HG02885 (cell line): ENCODE measurements at regions not wholly inside any gene's neighbourhood (a gene's known extent, or its start where the extent isn't known, plus 50 kb on each side); places are given as distances from the start of the nearest gene placed in this dataset.
"Not testable (repeated sequence)": the region's sequence is repeated elsewhere in the genome, so short reads cannot be mapped to it uniquely, and the experiment has no call there.

ENCODE experiments used
- ATAC-seq: cut with Tn5 transposase; IDR thresholded peaks from one replicate; pipeline ENCODE4 v1.9.1; 2021; ENCODE audit warnings: mild to moderate bottlenecking; ENCODE audit not compliant: unreplicated experiment, poor library complexity

DNA sequence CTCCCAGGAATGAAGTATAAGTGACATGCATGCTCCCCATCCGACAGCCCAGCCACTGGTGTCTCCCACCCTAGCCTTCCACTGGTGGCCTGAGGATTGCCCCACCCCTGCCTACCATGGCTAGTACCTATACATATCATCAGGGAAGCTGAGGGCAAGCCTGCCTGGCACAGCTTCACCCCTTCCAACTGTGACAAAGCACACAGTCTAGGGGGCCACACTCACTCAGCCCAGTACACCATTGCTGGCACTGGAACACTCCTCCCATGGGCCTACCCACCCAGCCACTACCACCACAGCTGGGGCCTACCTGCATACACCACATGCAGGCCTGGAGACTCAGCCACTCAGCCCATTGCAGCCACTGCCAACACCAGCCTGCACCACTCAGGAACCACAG lies 393.1 kb upstream of the STEAP1 start:
- no peak for ATAC-seq

DNA sequence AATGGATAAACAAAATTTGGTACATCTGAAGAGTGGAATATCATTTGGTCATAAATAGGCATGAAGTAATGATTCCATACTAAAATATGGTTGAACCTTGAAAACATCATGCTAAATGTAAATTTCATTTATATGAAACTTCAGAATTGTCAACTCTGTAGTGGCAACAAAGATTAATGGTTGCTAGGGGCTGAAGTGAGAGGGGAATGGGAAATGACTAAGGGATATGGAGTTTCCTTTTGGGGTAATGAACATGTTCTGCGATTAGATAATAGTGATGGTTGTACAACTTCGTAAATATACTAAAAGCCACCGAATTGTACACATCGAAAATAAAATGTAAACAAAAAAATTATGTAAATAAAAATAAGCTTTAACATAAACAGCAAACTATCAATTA lies 384.1 kb upstream of the STEAP1 start:
- no peak for ATAC-seq

- ATAC-seq = no peak
These were observed 383.1 kb upstream of the STEAP1 start for GRCh38 chr7:89771003-89771636.

DNA sequence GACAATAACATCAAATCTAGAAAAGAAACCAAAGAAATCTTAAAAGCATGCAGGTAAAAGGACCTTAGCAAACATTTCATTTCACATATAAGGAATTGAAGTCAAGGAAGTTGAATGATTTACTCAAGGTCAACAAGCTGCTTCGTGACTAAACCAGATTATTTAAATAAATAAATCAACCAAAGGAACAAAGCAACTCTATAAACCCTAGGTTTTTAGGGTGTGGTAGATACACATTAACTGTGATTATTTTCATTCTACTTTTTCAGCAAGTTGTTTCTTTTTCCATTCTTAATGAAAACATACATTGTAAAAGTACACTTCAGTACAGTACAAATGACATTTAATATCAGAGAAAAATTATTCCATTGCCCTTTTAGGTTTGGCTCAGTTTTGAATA lies 382.0 kb upstream of the STEAP1 start:
- no peak for ATAC-seq

DNA sequence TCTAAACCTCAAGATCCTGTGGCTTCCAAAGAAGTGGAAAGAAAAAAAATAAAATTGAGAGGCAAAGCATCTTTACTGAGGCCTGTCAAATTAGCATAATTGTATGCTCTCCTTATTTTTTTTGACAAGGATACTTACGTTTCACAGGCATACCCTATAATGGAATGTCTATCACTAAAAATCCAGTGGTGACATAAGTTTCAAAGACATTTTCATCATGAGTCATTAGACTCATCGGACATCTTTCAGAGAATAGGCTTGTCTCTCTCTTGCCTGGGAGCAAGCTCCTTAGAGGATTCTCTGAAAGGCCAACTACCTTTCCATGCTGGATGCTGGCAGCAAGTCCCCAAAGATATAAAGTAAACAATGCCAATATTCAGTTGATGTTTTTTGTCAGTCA lies 380.7 kb upstream of the STEAP1 start:
- ATAC-seq = no peak

- ATAC-seq = no peak
These were observed 378.8 kb upstream of the STEAP1 start for GRCh38 chr7:89775459-89775858.

GRCh38 chr7:89776980-89777379 lies 377.3 kb upstream of the STEAP1 start:
- ATAC-seq = no peak

DNA sequence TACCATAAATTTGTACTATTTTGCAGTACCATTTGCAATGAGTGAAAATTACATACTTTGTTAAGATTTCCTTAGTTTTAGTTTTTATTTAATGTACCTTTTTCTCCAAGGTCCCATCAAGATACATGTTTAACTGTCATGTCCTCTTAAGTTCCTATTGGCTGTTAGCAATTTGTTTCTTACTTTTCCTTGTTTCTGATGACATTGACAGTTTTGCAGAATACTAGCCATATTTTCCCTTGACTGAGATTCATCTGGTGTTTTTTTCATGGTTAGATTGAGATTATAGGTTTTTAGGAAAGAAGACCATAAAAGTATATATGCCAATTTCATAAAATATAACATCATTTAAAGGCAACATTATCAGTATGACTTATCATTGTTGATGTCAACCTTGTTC lies 376.8 kb upstream of the STEAP1 start:
- no peak for ATAC-seq

DNA sequence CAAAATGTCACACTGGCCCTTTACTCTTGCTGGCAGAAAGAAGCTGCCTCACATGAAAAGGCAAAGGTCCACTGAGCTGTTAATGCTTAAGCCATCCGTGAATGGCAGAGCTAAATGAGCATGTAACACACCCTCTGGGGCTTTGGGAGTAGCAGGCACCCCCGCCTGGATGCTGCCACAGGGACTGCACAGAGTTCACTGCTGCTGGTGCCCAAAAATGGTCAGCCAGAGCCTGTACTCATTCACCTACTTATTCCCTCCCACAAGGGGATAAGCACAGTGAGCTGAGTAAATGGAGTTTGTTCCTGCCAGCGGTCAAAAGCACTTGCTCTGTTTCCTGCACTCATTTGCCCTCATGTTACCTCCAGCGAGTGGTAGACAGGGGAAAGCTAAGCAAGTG lies 374.0 kb upstream of the STEAP1 start:
- ATAC-seq = no peak

DNA sequence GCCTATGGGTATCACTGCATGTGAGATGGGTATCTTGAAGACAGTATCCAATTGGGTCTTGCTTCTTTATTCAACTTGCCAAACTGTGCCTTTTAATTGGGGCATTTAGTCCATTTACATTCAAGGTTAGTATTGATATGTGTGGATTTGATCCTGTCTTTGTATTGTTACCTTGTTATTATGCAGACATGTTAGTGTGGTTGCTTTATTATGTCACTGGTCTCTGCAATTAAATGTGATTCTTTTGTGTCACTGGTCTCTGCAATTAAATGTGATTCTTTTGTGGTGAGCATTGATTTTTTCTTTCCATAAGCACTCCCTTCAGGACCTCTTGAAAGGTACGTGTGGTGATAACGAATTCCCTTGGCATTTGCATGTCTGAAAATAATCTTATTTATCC lies 357.8 kb upstream of the STEAP1 start:
- no peak for ATAC-seq

DNA sequence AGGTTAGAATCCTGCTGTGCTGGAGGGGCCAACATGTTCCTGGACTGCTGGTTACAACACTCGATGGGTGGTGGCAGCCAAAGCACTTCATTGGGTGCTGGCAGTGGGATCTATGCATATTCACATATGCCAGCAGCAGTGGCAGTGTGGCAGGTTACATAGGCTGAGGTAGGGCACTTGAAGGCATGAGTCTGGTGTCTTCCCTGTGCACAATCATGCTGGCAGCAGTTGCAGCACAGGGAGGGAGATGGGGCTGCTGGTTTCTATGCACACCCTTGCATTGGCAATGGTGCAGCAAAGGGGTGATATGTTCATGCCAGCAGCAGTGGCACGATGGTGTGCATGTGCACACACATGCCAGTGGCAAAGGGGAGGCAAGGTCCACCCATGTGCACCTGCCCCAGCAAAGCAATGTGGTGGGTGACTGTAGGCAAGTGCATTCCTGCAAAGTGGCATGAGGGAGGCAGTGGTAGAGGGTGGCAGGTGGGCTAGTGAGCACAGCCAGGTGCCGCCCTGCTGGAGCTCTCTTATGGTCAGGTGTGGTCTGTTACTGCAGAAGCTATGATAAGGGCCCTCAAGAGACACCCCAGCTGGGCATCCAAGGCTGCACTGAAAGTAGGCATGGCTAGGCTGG lies 356.2 kb upstream of the STEAP1 start:
- ATAC-seq = no peak

GRCh38 chr7:89798599-89798996 lies 355.7 kb upstream of the STEAP1 start:
- ATAC-seq = no peak

DNA sequence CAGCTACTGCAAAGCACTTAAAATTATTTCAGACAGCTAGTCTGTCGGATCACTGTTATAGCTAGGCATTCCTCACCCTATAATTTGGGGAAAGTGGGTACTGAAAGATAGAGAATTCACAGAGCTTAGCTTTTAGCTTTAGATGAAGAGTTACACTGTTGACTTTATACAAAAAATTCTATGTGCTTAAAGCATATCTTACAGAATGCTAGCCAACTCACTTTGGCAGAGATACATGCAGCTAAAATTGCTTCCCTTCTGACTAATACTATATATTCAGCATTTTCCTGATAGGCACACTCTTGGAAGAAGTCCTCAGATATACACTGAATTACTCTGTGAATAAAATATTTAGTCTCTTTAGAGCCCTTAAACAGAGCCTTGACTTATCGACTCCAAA lies 353.5 kb upstream of the STEAP1 start:
- ATAC-seq = no peak

DNA sequence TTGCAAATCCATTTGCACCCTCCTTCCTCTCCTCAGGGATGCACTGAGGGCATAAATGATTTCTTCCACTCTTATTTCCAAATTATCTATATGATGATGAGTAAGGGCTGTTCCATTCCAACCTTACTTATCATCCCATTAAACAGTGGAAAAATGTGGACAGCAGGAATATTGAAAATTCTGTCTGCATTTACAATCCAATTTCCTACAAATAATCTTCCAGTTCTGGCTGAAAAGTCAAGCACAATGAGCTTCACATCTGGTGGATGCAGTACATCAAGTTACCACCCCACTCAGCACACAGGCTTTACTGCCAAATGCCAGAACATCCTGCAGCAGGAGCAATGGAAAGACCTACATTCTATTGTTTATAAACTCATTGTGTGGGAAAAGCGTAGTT lies 345.0 kb upstream of the STEAP1 start:
- no peak for ATAC-seq

DNA sequence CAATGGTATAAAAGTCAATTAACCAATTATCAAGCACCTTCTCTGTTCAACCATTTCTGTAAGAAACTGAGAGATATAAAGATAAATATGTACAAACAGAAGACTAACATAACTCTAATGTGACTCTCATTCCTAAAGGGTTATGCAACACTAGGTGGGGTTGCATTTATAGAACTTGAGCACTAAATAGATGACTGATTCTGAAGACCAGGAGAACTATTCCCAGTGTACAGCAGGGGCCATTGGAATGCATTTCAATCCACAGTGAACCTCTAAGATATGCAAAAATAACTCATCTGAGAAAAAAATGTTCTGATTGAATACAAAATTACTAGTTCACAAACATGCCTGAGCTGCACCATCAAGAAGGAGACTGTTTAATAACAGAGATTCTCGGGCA lies 341.2 kb upstream of the STEAP1 start:
- ATAC-seq = no peak

- no peak for ATAC-seq
These were observed 328.1 kb upstream of the STEAP1 start for GRCh38 chr7:89826121-89826520.

GRCh38 chr7:89826557-89826956 lies 327.7 kb upstream of the STEAP1 start:
- no peak for ATAC-seq

GRCh38 chr7:89837515-89837914 lies 316.8 kb upstream of the STEAP1 start:
- ATAC-seq = no peak

DNA sequence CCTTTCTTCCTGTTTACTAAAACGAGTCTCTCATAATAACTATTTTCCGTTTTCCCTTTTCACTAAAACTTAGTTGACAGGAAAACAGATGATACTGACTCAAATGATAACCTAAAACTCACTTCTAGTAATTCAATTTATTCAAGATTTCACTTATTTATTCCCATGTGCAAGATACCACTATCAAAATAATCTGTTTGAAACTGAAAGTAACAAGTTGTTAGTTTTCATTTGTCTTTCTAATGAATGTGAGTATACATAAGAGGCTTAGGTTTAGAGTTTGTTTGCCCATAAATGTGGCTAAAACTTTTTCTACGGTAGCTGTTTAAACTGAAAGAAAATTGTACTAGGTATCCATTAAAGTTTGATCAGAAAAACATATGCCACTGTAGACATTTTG lies 314.9 kb upstream of the STEAP1 start:
- ATAC-seq = peak; percentile 57

- no peak for ATAC-seq
These were observed 308.3 kb upstream of the STEAP1 start for GRCh38 chr7:89845952-89846351.

DNA sequence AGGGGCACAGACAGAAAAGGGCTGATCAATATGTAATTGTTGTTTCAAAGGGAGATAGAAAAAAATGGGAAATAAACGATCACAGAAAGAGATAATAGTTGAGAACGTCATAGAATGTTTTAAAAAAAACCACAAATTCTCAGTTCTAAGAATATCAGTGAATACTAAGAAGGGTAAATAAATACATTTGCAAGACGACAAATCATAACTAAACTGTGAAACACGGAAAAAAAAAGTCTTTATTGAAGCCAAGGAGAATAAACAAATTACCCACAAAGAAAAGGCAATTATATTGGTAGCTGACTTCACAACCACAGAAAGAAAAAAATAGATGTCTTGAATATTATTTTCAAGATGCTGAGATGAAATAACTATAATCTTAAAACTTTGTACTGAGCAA lies 305.2 kb upstream of the STEAP1 start:
- ATAC-seq = no peak

- not testable (repeated sequence) for ATAC-seq
These were observed 297.2 kb upstream of the STEAP1 start for GRCh38 chr7:89857053-89857452.
